NB4 (cell line): ENCODE measurements at regions not wholly inside any gene's neighbourhood (a gene's known extent, or its start where the extent isn't known, plus 50 kb on each side); places are given as distances from the start of the nearest gene placed in this dataset.

Experiments
- MYC ChIP-seq: IDR thresholded peaks from 2 replicates; pipeline ENCODE4 v1.6.1; 2011; ENCODE audit warnings: low read depth, low read length
- POLR2A ChIP-seq: IDR thresholded peaks from 2 replicates; pipeline ENCODE4 v1.6.1; 2011; ENCODE audit warnings: mild to moderate bottlenecking; ENCODE audit not compliant: insufficient read length; ENCODE audit errors: extremely low read depth
- TF ChIP-seq, protein P1 (sequence below): IDR thresholded peaks from one replicate; pipeline ENCODE4 v1.5.1; 2012; ENCODE audit warnings: low read depth, low read length

DNA sequence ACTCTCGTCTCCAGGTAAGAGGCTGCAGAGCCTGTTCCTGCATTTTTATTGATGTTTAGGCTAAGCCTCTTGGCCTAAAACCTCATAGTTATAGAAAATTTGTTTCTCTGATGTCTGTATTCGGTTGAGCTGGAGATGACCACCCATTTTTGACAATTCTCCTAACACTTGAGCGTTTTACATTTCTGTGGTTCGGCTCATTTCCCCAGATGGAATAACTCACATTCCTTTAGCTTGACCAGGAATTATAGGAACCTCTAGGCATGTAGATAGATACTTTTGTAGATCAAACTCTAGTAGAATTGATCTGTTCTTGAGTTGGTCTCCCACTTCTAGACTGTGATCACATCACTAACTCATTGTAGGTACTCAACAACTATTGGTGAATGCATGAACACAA lies 172.6 kb upstream of the CADM1 start:
- TF ChIP-seq, protein P1, sequence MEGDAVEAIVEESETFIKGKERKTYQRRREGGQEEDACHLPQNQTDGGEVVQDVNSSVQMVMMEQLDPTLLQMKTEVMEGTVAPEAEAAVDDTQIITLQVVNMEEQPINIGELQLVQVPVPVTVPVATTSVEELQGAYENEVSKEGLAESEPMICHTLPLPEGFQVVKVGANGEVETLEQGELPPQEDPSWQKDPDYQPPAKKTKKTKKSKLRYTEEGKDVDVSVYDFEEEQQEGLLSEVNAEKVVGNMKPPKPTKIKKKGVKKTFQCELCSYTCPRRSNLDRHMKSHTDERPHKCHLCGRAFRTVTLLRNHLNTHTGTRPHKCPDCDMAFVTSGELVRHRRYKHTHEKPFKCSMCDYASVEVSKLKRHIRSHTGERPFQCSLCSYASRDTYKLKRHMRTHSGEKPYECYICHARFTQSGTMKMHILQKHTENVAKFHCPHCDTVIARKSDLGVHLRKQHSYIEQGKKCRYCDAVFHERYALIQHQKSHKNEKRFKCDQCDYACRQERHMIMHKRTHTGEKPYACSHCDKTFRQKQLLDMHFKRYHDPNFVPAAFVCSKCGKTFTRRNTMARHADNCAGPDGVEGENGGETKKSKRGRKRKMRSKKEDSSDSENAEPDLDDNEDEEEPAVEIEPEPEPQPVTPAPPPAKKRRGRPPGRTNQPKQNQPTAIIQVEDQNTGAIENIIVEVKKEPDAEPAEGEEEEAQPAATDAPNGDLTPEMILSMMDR = no peak
- TF ChIP-seq MYC (no peak), POLR2A (no peak)
